NCI-H774 (cell line): ENCODE measurements at regions not wholly inside any gene's neighbourhood (a gene's known extent, or its start where the extent isn't known, plus 50 kb on each side); places are given as distances from the start of the nearest gene placed in this dataset.

Experiments
- DNase-seq: peaks from one replicate; lab custom pipeline; 2025; lab: John Stamatoyannopoulos, UW

GRCh38 chr5:167642181-167642580, 649.3 kb upstream of the WWC1 start:
- DNase-seq = no peak

GRCh38 chr5:167642779-167643517, 648.5 kb upstream of the WWC1 start:
- no peak for DNase-seq

DNA sequence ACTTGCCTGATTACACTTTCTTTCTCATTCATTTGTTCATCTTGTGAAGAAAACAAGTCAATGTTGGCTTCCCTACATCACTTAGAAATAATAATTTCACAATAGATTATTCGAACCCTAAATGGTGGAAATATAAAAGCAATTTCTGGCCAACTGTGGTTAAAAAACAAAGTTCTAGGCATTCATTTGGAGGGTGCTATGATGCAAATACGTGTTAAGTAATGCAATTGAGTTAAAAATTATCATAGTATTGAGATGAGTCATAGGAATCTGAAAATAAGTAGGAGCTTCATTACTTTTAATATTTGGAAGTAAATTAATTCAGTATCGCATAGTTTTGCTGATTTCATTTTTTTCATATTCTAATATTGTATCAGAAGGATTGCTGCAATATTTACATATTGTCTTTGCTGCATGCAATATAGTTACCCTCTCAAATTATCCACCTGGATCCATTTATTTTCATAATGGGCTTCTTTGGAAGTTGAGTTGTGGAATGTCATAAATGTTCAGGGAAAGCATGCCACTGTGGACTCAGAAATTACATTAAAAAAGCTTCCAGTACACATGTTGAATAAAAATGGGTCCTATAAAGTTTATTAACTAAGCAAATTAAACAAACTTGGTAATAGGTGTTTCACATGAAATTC, 647.7 kb upstream of the WWC1 start:
- DNase-seq = no peak

GRCh38 chr5:167644619-167645018, 646.8 kb upstream of the WWC1 start:
- DNase-seq = no peak

DNA sequence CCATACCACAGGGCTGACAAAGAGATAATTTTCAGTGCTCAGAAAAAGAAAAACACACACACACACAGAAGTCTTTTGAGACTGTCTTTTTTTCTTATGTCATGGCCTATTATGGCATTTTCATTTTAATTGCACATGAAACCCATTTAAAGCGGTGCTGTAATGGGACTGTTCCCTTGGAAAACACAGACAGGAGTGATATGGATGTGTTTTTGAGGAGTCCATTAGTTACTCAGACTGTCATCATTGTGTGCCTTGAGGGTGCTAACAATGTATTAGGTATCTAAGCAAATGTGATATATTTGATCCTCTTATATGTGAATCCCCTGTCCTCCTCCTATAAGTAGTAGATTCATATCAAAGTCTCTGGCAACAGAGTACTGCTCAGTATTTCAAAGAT, 642.0 kb upstream of the WWC1 start:
- no peak for DNase-seq

- DNase-seq = no peak
These were observed 638.8 kb upstream of the WWC1 start for GRCh38 chr5:167652690-167653089.

DNA sequence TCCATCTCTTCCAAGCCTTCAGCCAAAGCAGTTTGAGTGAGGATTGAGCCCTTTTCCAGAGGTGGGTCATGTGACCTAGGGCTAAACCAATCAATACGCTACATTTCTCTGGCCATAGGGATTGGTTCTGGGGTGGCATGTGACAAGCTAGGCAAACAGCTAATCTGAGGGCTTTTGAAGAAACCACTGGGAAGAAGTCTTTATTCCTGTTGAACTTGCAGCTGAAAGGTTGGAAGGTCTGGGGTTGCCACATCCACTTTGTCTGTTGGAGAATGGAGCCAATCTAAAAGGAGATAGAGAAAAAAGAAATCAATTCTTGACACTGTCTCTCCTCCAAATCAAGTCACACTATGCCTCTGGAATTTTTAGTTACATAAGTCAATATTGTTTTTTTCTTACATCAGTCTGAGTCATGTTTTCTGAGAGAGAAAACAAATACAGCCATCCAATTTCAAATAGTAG, 637.8 kb upstream of the WWC1 start:
- DNase-seq = no peak

- DNase-seq = no peak
These were observed 634.4 kb upstream of the WWC1 start for GRCh38 chr5:167657016-167657415.

GRCh38 chr5:167658889-167659288, 632.6 kb upstream of the WWC1 start:
- DNase-seq = no peak

- DNase-seq = no peak
These were observed 629.8 kb upstream of the WWC1 start for GRCh38 chr5:167661605-167662004.

DNA sequence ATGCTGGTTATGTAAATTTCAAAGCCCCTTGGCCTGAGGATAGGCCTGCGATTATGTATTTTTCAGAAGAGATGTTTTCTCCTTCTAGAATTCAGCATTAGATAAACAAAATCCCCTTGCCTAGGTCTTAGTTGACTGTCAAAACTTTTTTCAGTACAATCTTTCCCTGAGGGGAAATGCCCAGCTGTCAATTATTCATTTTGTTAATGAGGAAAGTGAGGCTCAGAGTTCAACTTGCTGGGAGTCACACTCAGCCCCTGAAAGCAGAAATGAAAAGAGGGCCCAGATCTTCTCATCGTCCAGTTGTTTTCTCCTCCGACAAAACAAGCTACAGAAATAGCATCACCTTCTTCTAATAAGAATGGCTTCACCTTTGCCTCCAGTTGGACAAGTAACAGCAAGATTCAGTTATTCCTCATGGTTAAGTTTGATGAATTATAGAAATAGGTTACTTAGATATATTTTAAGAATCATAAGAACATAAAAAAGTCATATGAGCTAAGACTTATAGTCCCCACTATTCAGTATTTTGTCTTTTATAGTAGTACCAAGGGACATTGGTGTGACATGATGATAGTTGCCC, 627.1 kb upstream of the WWC1 start:
- DNase-seq = no peak

- DNase-seq = no peak
These were observed 625.5 kb upstream of the WWC1 start for GRCh38 chr5:167665841-167666375.

DNA sequence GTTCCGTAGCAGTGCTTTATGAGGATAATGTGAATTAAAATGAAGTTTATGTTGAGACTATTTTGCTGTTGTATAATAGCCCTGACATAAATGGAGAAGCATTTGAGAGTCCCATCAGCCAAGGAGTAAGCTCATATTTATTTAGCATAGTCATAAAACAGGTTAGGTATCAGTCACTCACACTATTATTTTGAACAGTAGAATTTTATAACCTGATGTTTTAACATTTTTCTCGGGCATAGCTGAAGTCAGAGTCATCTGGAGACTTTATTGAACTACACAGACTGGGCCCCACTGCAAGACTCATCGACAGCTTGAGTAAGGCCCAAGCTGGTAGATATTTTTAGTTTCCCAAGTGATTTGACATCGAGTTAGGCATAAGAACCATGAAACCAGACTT, 620.3 kb upstream of the WWC1 start:
- no peak for DNase-seq

- DNase-seq = no peak
These were observed 617.5 kb upstream of the WWC1 start for GRCh38 chr5:167673942-167674341.

DNA sequence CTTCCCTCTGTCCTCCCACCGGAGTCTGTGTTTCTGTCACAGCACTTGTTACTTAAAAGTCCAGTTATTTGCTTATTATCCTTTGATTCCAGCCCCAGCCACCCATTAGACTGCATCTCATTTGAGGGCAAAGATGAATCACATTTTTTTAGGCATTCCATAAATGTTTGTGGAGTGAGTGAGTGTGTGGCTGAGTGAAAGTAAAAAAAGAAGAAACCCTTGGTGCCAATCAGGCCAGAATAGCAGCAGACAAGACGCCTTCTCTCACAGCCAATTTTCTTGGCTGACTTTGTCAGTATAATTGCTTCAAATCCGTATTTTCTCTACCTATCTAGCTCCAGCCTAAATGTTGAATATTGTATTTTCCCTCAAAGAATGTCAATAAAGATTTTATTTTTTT, 613.0 kb upstream of the WWC1 start:
- no peak for DNase-seq

DNA sequence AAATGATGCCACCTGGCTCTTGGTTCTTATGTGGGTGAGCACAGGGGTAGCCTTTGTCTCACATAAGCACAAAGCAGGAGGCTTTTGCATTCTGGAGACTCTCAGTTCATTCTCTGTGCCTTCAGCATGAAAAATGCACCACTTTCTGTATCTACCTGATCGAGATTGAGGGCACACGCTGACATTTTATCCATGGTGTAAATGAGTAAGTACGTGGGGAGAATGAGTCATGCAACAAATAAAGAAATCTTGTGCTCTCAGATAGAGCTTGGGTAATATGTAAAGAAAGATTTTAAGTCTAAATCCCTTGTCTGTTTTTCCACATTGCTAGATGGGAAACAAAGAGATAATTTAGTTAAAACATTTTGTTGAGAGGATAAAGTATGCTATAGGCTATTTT, 607.2 kb upstream of the WWC1 start:
- no peak for DNase-seq

DNA sequence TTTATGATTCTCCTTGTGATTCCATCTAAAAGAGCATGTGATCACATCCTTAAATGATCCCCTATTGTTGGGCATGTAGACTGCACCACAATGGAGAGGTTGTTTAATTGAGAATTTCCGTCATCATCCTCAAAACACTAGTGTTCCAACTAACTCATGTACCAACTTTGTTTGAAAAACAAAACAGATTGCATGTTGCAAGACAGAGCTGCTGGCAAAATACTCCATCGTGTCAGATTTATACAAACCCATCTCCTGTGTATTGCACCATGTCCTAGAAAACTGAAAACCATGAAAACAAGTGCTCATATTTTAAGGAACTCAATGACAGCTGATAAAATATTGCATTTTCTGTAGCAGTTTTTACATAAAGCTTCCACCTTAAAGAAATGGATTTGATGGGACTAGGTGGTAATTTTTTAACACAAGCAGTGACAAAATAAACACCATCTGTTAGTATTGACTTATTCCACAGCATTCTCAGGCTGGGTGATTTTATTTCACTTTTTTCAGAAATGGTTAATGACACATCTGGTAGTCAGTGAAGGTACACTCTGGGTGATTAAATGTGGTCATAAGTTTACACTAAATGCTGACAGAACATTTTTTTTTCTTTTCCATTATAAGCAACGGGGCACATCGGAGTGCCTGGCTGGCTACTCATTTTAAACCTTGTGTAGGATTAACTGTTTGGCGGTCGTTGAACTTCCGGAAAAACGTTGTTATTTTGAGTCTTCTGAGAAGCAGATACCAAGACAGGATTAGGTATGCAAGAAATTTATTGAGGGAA, 602.9 kb upstream of the WWC1 start:
- no peak for DNase-seq

DNA sequence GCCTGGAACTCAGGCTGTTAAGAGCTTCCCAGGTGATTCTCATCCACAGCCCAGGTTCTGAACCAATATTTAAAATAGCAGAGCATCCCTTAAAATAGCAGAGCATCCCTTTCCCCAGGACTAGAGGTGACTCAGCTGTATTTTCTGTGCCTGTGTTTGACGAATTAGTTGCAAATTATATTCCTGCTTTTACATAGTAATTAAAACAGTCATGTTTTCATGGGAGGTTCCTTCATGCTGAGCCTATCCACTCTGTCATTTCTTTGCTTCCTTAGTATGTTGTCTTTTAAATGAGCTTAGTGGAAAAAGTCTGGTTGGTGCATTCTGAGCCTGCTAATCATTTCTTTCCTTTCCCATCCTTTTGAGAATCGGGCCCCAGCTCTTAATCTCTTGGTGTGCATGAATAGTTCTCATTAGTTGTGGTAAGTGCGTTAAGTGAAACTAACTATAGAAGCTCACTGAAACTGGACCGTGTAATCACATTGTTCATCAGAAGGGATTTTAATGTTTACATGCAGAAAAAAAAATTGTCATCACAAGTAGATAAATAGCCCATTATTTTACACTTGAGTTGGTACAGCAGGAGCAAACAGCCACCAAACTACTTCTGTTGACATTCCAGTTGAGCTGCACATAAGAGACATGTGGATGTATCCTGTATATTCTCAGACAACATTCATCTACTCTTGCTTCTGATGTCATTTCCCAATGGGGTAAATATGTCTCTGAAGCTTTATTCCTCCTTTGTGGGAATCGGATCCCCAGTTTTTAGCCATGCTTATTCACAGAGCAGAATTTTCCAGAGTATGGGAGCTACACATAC, 596.9 kb upstream of the WWC1 start:
- no peak for DNase-seq

DNA sequence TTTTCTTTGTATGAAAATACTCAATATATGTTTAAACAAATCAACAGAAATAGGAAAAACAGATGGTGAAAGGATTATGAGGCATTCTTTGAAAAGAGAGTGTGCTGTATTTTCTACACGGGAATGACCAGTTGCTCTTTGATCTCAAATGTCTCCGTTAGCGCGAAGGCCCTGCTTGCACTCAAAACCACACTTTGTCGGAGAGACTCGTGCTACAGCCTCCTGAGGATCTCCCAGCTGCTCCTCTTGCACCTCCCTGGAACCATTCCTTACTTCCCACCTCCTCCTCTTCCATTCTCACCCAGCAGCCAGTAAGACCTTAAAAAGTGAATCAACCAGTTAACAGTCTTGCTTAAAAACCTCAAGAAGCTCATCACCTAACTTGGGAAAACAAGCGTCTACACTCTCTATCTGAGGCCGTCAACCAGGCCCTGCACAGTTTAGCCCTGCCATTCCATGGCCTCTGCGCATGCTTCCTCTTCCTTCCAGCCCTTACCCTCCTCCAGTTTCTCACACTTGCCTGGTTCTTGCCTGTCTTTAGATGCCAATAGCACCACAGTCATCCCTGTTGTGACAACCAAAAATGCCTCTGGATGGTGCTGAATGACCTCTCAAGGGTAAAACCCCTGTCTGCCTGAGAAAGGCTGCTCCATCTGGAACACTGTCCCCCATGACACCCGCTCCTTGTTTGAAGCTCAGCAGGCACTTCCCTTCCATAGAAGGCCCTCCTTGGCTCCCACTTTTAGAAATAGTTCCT, 594.7 kb upstream of the WWC1 start:
- DNase-seq = no peak

- DNase-seq = no peak
These were observed 592.0 kb upstream of the WWC1 start for GRCh38 chr5:167699432-167699831.

DNA sequence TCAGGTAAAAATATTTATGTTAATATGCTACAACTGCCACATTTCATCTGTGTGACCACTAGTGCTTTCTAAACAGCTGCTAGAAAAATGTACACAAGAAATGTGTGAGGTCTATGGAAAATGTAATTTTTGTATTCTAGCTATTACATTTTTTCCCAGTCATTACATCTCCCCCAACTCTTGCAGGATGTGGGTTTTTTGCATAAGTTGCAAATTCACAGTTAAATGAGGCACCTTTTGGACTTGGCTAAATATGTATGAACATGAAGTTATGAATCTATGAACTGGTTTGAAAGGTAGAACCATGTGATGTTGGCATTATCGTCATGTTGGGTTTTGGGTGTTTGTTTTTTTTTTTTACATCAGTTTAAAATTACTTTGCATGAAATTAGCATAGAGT, 590.4 kb upstream of the WWC1 start:
- DNase-seq = no peak
